Sigmoid colon (tissue), 6 donors: ENCODE measurements at regions not wholly inside any gene's neighbourhood (a gene's known extent, or its start where the extent isn't known, plus 50 kb on each side); places are given as distances from the start of the nearest gene placed in this dataset.

ENCODE experiments used
- DNase-seq: peaks from one replicate; pipeline ENCODE4 v3.0.0-alpha.2; 2019
- H3K27ac ChIP-seq, 4 donors: fragments of 200-600 bp; sonication (generic); one replicate each; pipeline ENCODE4 v1.5.1; 2016 to 2019; ENCODE audit warnings: mild to moderate bottlenecking in 1 of 4
- H3K27me3 ChIP-seq, 3 donors: fragments of 200-600 bp; sonication (generic); one replicate each; pipeline ENCODE4 v1.5.1; 2019; ENCODE audit warnings: mild to moderate bottlenecking in 1 of 3
- H3K36me3 ChIP-seq, 4 donors: fragments of 200-600 bp; sonication (generic); one replicate each; pipeline ENCODE4 v1.5.1; 2016 to 2019
- H3K4me1 ChIP-seq, 4 donors: fragments of 200-600 bp; sonication (generic); one replicate each; pipeline ENCODE4 v1.5.1; 2017 to 2019
- H3K4me3 ChIP-seq, 4 donors: fragments of 200-600 bp; sonication (generic); one replicate each; pipeline ENCODE4 v1.5.1; 2017 to 2019; ENCODE audit warnings: mild to moderate bottlenecking in 2 of 4, moderate library complexity in 1 of 4
- H3K9me3 ChIP-seq, 4 donors: fragments of 200-600 bp in 3 of 4; sonication (generic) in 3 of 4; one replicate each; pipeline versions ENCODE4 v1.5.1 to v1.6.1; 2013 to 2019
- CTCF ChIP-seq, 4 experiments: fragments of 450-650 bp in 3 of 4; fragments of 200-600 bp in 1 of 4; IDR thresholded peaks; one replicate each; pipeline ENCODE4 v1.5.1; 2016 to 2019; ENCODE audit warnings: antibody characterized with exemption in 4 of 4, mild to moderate bottlenecking in 3 of 4, moderate library complexity in 2 of 4
- EP300 ChIP-seq, 4 donors: sonication (generic); formaldehyde crosslinking; IDR thresholded peaks; one replicate each; pipeline ENCODE4 v1.6.1; 2017; ENCODE audit warnings: antibody characterized with exemption in 4 of 4
- POLR2A ChIP-seq, 2 donors: fragments of 450-650 bp; IDR thresholded peaks; one replicate each; pipeline ENCODE4 v1.6.1; 2016; ENCODE audit warnings: antibody characterized with exemption in 2 of 2, mild to moderate bottlenecking in 2 of 2, moderate library complexity in 2 of 2
- POLR2AphosphoS5 ChIP-seq, 4 donors: sonication (generic); formaldehyde crosslinking; IDR thresholded peaks; one replicate each; pipeline ENCODE4 v1.6.1; 2017; ENCODE audit warnings: antibody characterized with exemption in 4 of 4
- WGBS, 2 donors: extraction: QIAGEN DNeasy Blood & Tissue Kit; methylation state at CpG; one replicate each; pipeline ENCODE4 v1.1.7; 2013; 5-methylcytosine and 5-hydroxymethylcytosine counted together
- intact Hi-C: fragments of 100-400 bp; cut with DNase I; formaldehyde crosslinking; loops from one replicate; pipeline ENCODE4 v1.15.1; 2023
- donor health status: healthy with polysubstance abuse.
- donor health status: healthy.

DNA sequence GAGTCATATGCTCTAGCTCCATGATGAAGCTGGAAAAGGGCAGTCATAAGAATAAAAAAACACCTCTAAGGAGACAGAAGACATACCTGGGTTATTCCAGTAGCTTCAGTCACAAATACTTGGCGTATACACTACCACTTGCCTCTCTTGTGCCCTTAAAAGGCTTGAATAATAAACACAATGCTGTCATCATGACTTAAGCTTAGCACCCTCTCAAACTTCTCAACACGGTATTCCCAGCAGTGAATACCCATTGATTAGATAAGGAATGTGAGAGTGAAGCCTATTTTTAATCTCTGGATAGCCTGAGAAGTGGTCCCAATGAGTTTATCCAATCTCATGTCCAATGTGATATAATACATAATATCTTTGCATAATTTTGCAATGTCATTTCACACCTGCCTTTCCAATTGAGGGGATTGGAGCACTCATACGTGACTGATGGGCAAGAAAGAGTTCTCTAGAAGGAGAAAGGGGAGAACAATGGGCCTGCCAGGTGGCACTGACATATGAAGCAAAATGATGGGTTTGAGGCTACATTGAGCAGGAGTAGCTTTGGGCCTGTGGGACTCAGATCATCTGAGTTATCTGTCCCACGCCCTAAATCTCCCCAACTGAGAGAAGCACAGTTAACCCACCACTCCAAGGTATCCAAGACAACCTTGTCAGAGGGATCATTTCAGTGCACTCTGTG lies 298.6 kb upstream of the DAB1 start:
- intact Hi-C loops, result no loop called here
- no peaks in the 10 kb centered on the region for H3K27me3 ChIP-seq
- no peaks in the 10 kb centered on the region for H3K36me3 ChIP-seq
- H3K27ac ChIP-seq, result no peak overlapping the region
- TF ChIP-seq POLR2A (IDR thresholded peaks at IDR 0.05) (no peak), CTCF (IDR thresholded peaks at IDR 0.05) (no peak), EP300 (IDR thresholded peaks at IDR 0.05) (no peak), POLR2AphosphoS5 (IDR thresholded peaks at IDR 0.05) (no peak)
- no peak for DNase-seq
- H3K4me3 ChIP-seq, result no peak overlapping the region
- H3K4me1 ChIP-seq, result no peaks in the 10 kb centered on the region
- 56 to 74% methylated on average over 4 of the region's 4 CpGs for WGBS, 2 donors
- no peaks in the 10 kb centered on the region for H3K9me3 ChIP-seq

DNA sequence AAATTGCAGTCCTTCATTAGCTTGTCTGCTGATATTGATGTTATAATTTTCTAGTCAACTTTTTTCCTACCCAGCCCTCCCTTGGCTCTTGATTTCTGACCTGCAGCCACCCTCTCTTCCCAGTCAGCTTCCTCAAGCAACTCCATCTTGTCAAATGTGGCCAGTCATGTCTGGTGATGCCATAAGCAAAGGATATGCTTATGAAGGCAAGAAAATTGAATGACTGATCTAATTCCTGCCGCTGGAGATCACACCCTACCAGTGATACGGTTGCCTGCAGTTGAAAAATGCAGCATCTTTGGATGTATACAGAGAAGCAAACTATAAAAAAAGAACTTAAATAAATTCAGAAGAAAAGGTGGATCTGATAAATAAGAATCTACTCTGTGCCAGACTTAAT lies 297.1 kb upstream of the DAB1 start:
- Histone ChIP-seq H3K36me3 (no peaks in the 10 kb centered on the region), H3K27me3 (no peaks in the 10 kb centered on the region), H3K4me1 (no peaks in the 10 kb centered on the region), H3K4me3 (no peak overlapping the region), H3K27ac (no peak overlapping the region), H3K9me3 (no peaks in the 10 kb centered on the region)
- no peak for DNase-seq
- intact Hi-C loops, result no loop called here
- TF ChIP-seq POLR2AphosphoS5 (IDR thresholded peaks at IDR 0.05), result no peak
- TF ChIP-seq CTCF (IDR thresholded peaks at IDR 0.05), result no peak
- TF ChIP-seq POLR2A (IDR thresholded peaks at IDR 0.05), result no peak
- no peak for TF ChIP-seq EP300 (IDR thresholded peaks at IDR 0.05)
- WGBS, 2 donors, result 70 to 89% methylated on average over 2 of the region's 2 CpGs

DNA sequence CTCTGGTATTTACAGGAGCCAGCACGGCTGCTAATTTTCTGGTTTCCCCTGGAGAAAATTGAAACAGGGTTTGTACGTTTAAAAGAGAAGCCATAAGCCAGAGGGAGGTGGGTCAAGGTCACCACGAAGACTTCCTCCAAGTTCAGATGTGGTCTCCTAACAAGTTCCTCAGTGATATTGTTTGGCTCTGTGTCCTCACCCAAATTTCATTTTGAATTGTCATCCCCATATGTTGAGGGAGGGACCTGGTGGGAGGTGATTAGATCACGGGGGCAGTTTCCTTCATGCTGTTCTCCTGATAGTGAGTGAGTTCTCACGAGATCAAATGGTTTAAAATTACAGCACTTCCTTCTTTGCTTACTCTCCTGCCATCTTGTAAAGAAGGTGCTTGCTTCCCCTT lies 295.4 kb upstream of the DAB1 start:
- H3K36me3 ChIP-seq, result no peaks in the 10 kb centered on the region
- no peaks in the 10 kb centered on the region for H3K27me3 ChIP-seq
- H3K9me3 ChIP-seq, result no peaks in the 10 kb centered on the region
- DNase-seq, result no peak
- TF ChIP-seq POLR2AphosphoS5 (IDR thresholded peaks at IDR 0.05) (no peak), POLR2A (IDR thresholded peaks at IDR 0.05) (no peak), CTCF (IDR thresholded peaks at IDR 0.05) (no peak), EP300 (IDR thresholded peaks at IDR 0.05) (no peak)
- WGBS, 2 donors, result 29 to 32% methylated on average over 5 of the region's 5 CpGs
- intact Hi-C loops, result no loop called here
- no peaks in the 10 kb centered on the region for H3K4me1 ChIP-seq
- H3K4me3 ChIP-seq, result no peak overlapping the region
- H3K27ac ChIP-seq, result no peak overlapping the region

GRCh38 chr1:57713501-57713900 lies 289.6 kb upstream of the DAB1 start:
- intact Hi-C loops, result no loop called here
- H3K27me3 ChIP-seq, result no peaks in the 10 kb centered on the region
- H3K27ac ChIP-seq, result no peak overlapping the region
- no peak overlapping the region for H3K4me3 ChIP-seq
- DNase-seq, result no peak
- no peaks in the 10 kb centered on the region for H3K9me3 ChIP-seq
- TF ChIP-seq POLR2A (IDR thresholded peaks at IDR 0.05) (no peak), EP300 (IDR thresholded peaks at IDR 0.05) (no peak), CTCF (IDR thresholded peaks at IDR 0.05) (no peak), POLR2AphosphoS5 (IDR thresholded peaks at IDR 0.05) (no peak)
- no peaks in the 10 kb centered on the region for H3K4me1 ChIP-seq
- no peaks in the 10 kb centered on the region for H3K36me3 ChIP-seq

- DNase-seq, result no peak
- TF ChIP-seq EP300 (IDR thresholded peaks at IDR 0.05) (no peak), POLR2AphosphoS5 (IDR thresholded peaks at IDR 0.05) (no peak), POLR2A (IDR thresholded peaks at IDR 0.05) (no peak), CTCF (IDR thresholded peaks at IDR 0.05) (no peak)
- intact Hi-C loops, result no loop called here
- WGBS, 2 donors, result 75 to 86% methylated on average over 2 of the region's 2 CpGs
- Histone ChIP-seq H3K27me3 (no peaks in the 10 kb centered on the region), H3K36me3 (no peaks in the 10 kb centered on the region), H3K4me1 (no peaks in the 10 kb centered on the region), H3K27ac (no peak overlapping the region), H3K4me3 (no peak overlapping the region), H3K9me3 (no peaks in the 10 kb centered on the region)
These were observed 289.0 kb upstream of the DAB1 start for GRCh38 chr1:57712846-57713245.
